Endothelial cell of umbilical vein (primary cell): ENCODE measurements at regions not wholly inside any gene's neighbourhood (a gene's known extent, or its start where the extent isn't known, plus 50 kb on each side); places are given as distances from the start of the nearest gene placed in this dataset.

Experiments used
- BruUV-seq: library from RNA; stranded (reverse); fragments of 400-500 nt; replicated peaks from 2 replicates; lab custom pipeline; 2021; lab: Mats Ljungman, UMichigan
- CTCF ChIA-PET: fragments of 300-600, 350-600 bp; sonication (Branson Sonifier 250); formaldehyde crosslinking; loops from one replicate; lab custom pipeline; 2021; ENCODE audit warnings: antibody characterized with exemption, inconsistent platforms; lab: Charles Lee
- POLR2A ChIA-PET: fragments of 300-600, 350-600 bp; sonication (Branson Sonifier 250); formaldehyde crosslinking; loops from one replicate; lab custom pipeline; 2021; ENCODE audit warnings: antibody characterized with exemption, inconsistent platforms; lab: Charles Lee
- DNase-seq: peaks from one replicate; pipeline ENCODE4 v3.0.0-alpha.2; 2011; ENCODE audit warnings: low read depth, low spot score
- FAIRE-seq: peaks from 2 replicates; lab custom pipeline; 2011; peaks lifted over from hg19 to GRCh38; lab: Jason Lieb, UNC
- H2AFZ ChIP-seq: 2 replicates; pipeline ENCODE4 v1.6.0; 2012; ENCODE audit warnings: low read depth, low read length, control low read depth, inconsistent platforms
- H3K27ac ChIP-seq: 2 replicates; pipeline ENCODE4 v1.5.1; 2011; ENCODE audit warnings: low read depth, mild to moderate bottlenecking, control low read depth, low read length, moderate library complexity; ENCODE audit not compliant: insufficient read depth
- H3K27me3 ChIP-seq, 2 experiments: 2 replicates each; pipeline versions ENCODE4 v1.6.0 to v1.6.1; 2011; ENCODE audit warnings: low read length in 2 of 2, mixed read lengths in 1 of 2; ENCODE audit not compliant: control insufficient read depth in 2 of 2, insufficient read depth in 2 of 2
- H3K36me3 ChIP-seq, 2 experiments: 2 replicates in 1 of 2; 3 replicates in 1 of 2; pipeline ENCODE4 v1.5.1; 2011; ENCODE audit warnings: low read length in 2 of 2, mild to moderate bottlenecking in 1 of 2, moderate library complexity in 1 of 2; ENCODE audit not compliant: control insufficient read depth in 2 of 2, insufficient read depth in 2 of 2; ENCODE audit errors: extremely low read depth in 1 of 2
- H3K4me1 ChIP-seq: 3 replicates; pipeline ENCODE4 v1.5.1; 2011; ENCODE audit warnings: mild to moderate bottlenecking, low read length; ENCODE audit not compliant: control insufficient read depth, insufficient read depth; ENCODE audit errors: extremely low read depth
- H3K4me2 ChIP-seq: 2 replicates; pipeline ENCODE4 v1.6.1; 2011; ENCODE audit warnings: low read length, control low read depth, mixed read lengths; ENCODE audit not compliant: insufficient read depth
- H3K4me3 ChIP-seq, 3 experiments: fragments of 200-600 bp in 1 of 3; sonication (generic), shearing (Covaris generic) in 1 of 3; replicated peaks in 1 of 3; 2 replicates each; pipeline ENCODE4 v1.5.1; 2011 to 2016; ENCODE audit warnings: control low read depth in 3 of 3, low read length in 3 of 3, mild to moderate bottlenecking in 2 of 3, inconsistent platforms in 1 of 3, low read depth in 1 of 3, moderate library complexity in 1 of 3; ENCODE audit not compliant: insufficient read depth in 1 of 3
- H3K79me2 ChIP-seq: 2 replicates; pipeline ENCODE4 v1.6.0; 2012; ENCODE audit warnings: low read length, inconsistent platforms; ENCODE audit not compliant: control insufficient read depth, insufficient read depth
- H3K9ac ChIP-seq: replicated peaks from 2 replicates; pipeline ENCODE3; 2011; ENCODE audit warnings: low read length, control low read depth; ENCODE audit not compliant: insufficient read depth; ENCODE audit errors: extremely low read depth
- H3K9me1 ChIP-seq: replicated peaks from 3 replicates; pipeline ENCODE4 v1.6.0; 2011; ENCODE audit warnings: mild to moderate bottlenecking, low read length; ENCODE audit not compliant: control insufficient read depth, insufficient read depth; ENCODE audit errors: extremely low read depth
- H3K9me3 ChIP-seq: replicated peaks from 2 replicates; pipeline ENCODE4 v1.5.1; 2012; ENCODE audit warnings: low read length, inconsistent platforms; ENCODE audit not compliant: control insufficient read depth, insufficient read depth
- H4K20me1 ChIP-seq: replicated peaks from 2 replicates; pipeline ENCODE3; 2011; ENCODE audit warnings: mild to moderate bottlenecking, low read length; ENCODE audit not compliant: control insufficient read depth, insufficient read depth; ENCODE audit errors: extremely low read depth
- CTCF ChIP-seq, 2 donors: IDR thresholded peaks; 1 replicate in 1 of 2; 2 replicates in 1 of 2; pipeline ENCODE4 v1.5.1; 2011; ENCODE audit warnings: low read length in 2 of 2, mild to moderate bottlenecking in 2 of 2, moderate library complexity in 2 of 2, control low read depth in 1 of 2, inconsistent platforms in 1 of 2, low read depth in 1 of 2; ENCODE audit not compliant: insufficient read depth in 1 of 2; ENCODE audit errors: extremely low read depth in 1 of 2
- EZH2 ChIP-seq: IDR thresholded peaks from 2 replicates; pipeline ENCODE4 v1.6.1; 2012; ENCODE audit warnings: borderline replicate concordance, low read depth, mild to moderate bottlenecking, moderate library complexity, low read length, inconsistent platforms; ENCODE audit not compliant: severe bottlenecking
- FOS ChIP-seq: IDR thresholded peaks from 2 replicates; pipeline ENCODE4 v1.6.1; 2011; ENCODE audit warnings: mild to moderate bottlenecking, low read length, moderate library complexity, borderline replicate concordance; ENCODE audit not compliant: insufficient read depth
- GATA2 ChIP-seq: IDR thresholded peaks from 2 replicates; pipeline ENCODE4 v1.7.0; 2011; ENCODE audit warnings: low read depth, mild to moderate bottlenecking, moderate library complexity, mixed read lengths, low read length; ENCODE audit not compliant: insufficient read length, insufficient read depth
- JUN ChIP-seq: IDR thresholded peaks from 2 replicates; pipeline ENCODE4 v1.6.1; 2011; ENCODE audit warnings: borderline replicate concordance, low read depth; ENCODE audit not compliant: insufficient read length, insufficient read depth
- MAX ChIP-seq: IDR thresholded peaks from 2 replicates; pipeline ENCODE4 v1.6.1; 2011; ENCODE audit not compliant: insufficient read depth, insufficient read length
- POLR2A ChIP-seq: IDR thresholded peaks from 2 replicates; pipeline ENCODE4 v1.6.1; 2012; ENCODE audit warnings: low read depth, mild to moderate bottlenecking, control low read depth, low read length
- POLR2AphosphoS5 ChIP-seq: IDR thresholded peaks from 2 replicates; pipeline ENCODE4 v1.6.1; 2012; ENCODE audit warnings: low read depth, mild to moderate bottlenecking, control low read depth, low read length, moderate library complexity; ENCODE audit not compliant: insufficient read depth
- dilution Hi-C: fragments of 300-500 bp; cut with MboI; formaldehyde crosslinking; loops from one replicate; pipeline ENCODE4 v1.15.0; 2019; ENCODE audit warnings: low sequenced_read_pairs; ENCODE audit not compliant: extremely low pct_ligation_motif_present
- intact Hi-C: fragments of 100-400 bp; cut with micrococcal nuclease; formaldehyde crosslinking; loops from one replicate; pipeline ENCODE4 v1.10.0; 2022

- no peak for DNase-seq
- Histone ChIP-seq H3K4me2 (no peak overlapping the region), H3K4me1 (no peaks in the 10 kb centered on the region), H3K4me3 (no peak overlapping the region), H4K20me1 (no peaks in the 10 kb centered on the region), H3K27me3 (no peaks in the 10 kb centered on the region), H3K27ac (no peak overlapping the region), H3K79me2 (no peaks in the 10 kb centered on the region), H3K9me3 (no peaks in the 10 kb centered on the region), H3K9ac (no peak overlapping the region), H3K36me3 (no peaks in the 10 kb centered on the region), H2AFZ (no peak overlapping the region), H3K9me1 (no peaks in the 10 kb centered on the region)
- ChIA-PET POLR2A (no interaction called here), CTCF (no interaction called here)
- FAIRE-seq: no peak
- no TSS peak for BruUV-seq
- intact Hi-C loops: no loop called here
- TF ChIP-seq POLR2AphosphoS5 (no peak), EZH2 (no peak), CTCF (IDR thresholded peaks at IDR 0.05; ENCODE audit: extremely low read depth in 1 of 2, insufficient read depth in 1 of 2, low read depth in 1 of 2, low read length in 2 of 2) (no peak), MAX (no peak), POLR2A (no peak), FOS (no peak), JUN (no peak), GATA2 (no peak)
- dilution Hi-C loops: no loop called here
Measured at GRCh38 chr10:109405338-109405737, 518.0 kb downstream of the XPNPEP1 start.
